GM19328 (cell line): ENCODE measurements at regions not wholly inside any gene's neighbourhood (a gene's known extent, or its start where the extent isn't known, plus 50 kb on each side); places are given as distances from the start of the nearest gene placed in this dataset.

Experiments
- ATAC-seq: cut with Tn5 transposase; IDR thresholded peaks from one replicate; pipeline ENCODE4 v1.9.1; 2021; ENCODE audit warnings: mild to moderate bottlenecking, moderate library complexity; ENCODE audit not compliant: unreplicated experiment

DNA sequence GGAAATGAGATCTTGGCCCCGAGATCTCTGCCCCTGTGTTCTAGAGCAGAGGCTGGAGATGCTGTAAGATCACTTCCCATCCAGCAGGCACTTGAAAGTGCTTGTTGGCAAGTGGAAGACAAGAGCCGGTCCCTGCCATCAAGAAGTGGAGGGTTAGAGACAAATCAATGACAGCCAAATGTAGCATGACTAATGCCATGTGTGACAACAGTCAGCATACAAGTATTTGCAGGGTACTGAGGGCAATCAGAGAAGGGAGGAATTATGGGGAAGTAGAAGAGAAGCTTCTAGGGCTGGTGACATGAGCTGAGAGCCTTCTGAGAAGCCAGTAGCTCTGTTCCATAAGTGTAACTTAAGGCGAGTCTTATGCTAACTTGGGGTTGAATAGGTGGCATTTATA lies 58.6 kb downstream of the TMEM17 start:
- ATAC-seq: no peak

- no peak for ATAC-seq
Observed at GRCh38 chr2:62446491-62446890, 59.5 kb downstream of the TMEM17 start.

DNA sequence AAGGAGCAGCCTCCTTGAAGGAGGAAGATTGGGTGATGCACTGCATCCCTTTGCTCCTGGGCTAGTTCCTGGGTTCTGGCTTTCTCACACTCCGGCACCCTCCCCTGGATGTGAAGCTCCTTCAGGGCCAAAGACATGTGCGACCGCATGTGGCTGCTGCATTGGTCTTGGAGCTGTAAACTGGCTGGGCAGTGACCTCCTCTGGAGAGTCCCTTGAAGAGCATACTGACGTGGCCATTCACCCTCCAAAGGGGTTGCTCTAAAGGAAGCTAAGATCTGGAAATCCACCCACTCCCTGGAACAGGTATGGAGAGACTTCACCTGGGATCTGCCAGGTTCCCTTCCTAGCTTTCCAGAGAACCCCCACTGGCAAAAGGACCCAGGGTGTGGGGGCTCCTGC lies 62.1 kb downstream of the TMEM17 start:
- ATAC-seq: no peak

DNA sequence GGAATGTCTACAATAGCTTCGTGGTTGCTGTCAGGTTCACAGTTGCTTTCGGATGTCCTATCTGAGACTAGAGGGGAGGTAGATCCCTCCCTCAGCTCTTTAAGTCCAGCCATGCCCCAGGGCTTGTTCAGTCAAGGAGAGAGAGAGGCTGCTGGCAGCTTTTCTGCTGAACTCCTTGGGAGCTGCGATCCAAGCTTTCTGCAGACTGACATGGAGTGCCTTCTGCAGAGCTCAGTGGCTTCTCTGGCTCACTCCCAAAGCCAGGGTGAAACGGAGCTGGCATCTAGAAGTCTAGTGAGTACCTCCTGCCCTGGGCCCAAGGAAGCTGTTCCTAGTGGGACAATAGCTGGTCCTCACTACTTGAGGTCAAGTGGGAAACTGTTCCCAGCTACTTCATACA lies 62.5 kb downstream of the TMEM17 start:
- no peak for ATAC-seq

- ATAC-seq: no peak
Observed at GRCh38 chr2:62441824-62442223, 64.2 kb downstream of the TMEM17 start.

DNA sequence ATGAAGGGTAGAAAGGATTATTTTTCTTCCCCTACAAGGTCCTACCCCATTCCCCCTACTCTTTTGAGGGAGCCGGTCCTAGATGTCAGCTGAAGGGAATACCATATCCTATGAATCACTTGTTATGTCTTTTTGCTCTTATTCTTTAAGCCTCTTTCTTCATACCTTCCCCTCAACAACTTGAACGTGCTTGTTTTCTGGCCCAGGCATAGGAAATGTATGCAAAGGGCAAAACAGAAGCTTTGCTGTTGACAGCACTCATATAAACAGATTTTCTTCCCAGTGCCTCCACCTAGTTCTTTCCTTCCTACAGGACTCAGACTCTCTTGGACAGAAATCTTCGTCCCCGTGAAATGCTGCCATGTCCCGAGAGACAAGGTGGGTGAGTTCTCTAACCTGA lies 64.6 kb downstream of the TMEM17 start:
- no peak for ATAC-seq

DNA sequence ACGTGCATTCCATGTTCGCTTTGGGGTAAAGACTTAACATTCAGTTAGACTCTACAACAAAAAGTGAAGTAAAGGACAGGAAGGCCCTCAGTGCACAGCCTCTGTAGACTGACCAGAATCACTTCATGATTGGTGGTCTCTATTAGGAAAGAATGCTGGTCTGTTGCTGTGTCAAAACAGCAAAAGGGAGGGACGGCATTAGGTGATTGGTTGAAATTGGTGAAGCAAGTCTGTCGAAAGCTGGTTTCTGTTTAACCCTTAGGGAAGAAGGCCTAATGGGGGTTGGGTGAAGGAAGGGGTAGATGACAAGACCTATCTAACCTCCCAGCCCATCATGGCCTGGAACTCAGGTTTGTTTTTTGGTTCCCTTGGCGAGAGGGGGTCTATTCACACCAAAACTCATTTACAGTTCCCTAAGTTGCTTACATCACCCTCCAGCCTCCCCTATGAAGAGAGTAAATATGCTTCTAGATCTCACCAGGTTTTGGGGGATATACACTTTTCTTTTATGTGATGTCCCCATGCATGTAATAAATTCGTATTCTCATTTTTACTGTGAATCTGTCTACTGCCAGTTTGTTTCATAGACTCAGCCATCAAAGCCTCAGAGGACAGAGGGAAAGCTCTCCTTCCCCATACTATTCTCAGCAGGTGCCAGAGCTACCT lies 65.6 kb downstream of the TMEM17 start:
- no peak for ATAC-seq

DNA sequence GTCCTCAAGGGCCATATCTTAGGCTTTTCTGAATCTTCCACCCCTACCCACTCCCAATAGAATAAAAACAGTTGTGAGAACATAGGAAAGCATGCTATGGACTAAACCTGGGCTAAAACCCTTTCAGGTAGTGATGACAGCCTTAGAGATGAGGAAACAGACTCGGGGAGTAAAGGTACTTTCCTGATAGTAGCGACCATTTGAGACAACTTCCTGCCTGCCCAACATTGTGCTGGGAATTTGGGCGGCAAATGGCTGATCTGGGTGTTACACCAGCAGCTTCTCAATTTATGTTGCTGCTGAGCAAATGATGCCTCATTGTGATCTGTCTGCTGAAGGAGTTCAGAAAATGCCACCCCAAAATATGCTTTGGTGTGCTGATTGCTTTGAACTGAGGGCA lies 66.6 kb downstream of the TMEM17 start:
- no peak for ATAC-seq

DNA sequence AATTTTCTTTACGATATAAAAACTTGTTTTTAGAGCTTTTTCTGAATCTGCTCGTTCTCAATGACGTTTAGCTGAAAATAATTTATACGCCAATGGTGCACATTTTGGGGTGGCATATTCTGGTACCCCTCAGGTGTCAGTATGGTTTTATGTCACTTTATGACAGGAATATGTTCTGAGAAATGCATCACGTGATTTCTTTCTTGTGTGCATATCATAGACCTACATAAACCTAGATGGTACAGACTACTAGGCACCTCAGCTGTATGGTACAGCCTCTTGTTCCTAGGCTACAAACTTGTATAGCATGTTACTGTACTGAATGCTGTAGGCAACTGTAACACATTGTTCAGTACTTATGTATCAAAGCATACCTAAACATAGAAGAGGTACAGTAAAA lies 68.2 kb downstream of the TMEM17 start:
- no peak for ATAC-seq

- ATAC-seq: peak; percentile 71
Observed at GRCh38 chr2:62435720-62436119, 70.3 kb downstream of the TMEM17 start.

DNA sequence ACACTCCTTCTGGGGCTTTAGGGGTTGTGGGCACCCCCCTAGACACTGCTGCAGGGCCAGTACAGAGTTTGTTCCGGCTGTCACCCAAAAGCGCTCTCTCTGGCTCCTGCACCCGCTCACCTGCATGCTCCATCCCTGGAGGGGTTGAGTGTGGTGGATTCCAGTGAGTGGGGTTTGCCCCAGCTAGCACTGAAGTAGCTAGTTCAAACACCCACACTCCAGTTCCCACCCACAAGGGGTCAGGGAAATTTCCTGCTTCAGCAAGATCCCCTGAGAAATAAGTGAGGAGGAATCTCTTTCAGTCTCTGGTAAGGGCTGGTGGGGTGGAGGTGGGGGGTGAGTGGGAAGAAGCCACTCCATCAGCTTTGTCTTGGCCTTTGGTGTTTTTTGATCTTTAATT lies 73.6 kb downstream of the TMEM17 start:
- no peak for ATAC-seq

GRCh38 chr2:62431512-62431911 lies 74.5 kb downstream of the TMEM17 start:
- no peak for ATAC-seq

DNA sequence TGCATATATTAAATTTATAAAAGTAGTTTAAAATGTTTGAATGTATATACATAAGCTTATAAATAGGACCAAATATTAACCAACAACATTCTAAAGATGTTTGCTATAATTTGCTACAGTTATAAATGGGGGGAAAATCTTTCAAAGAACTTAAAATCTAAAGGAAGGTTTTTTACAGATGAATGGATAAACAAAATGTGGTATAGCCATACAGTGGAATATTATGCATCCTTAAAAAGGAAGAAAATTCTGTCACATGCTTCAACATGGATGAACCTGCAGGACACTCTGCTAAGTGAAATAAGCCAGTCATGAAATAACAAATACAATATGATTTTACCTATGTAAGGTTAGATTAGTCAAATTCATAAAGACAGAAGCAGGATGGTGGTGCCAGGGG lies 75.8 kb downstream of the TMEM17 start:
- no peak for ATAC-seq

DNA sequence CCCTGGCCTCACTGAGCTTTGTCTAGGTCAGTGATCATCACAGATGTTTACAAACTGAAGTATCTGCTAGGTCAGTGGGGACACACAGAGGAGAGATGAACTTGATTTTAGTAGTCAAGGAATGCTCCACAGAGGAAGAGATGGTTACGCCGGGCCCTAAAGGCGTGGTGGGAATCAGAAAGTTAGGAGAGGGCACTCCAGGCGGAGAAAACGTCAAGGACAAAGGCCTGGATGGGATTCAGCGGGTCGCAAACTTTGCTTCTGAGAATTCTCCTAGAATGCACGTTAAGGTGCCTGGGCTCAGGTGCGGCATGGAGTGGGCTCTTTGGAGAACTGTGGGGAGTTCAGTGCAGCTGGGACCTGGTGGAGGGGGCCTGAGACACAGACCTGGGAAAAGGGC lies 78.8 kb downstream of the TMEM17 start:
- ATAC-seq: no peak

GRCh38 chr2:62426154-62426912 lies 79.7 kb downstream of the TMEM17 start:
- ATAC-seq: no peak

- no peak for ATAC-seq
Observed at GRCh38 chr2:62425684-62426083, 80.3 kb downstream of the TMEM17 start.

DNA sequence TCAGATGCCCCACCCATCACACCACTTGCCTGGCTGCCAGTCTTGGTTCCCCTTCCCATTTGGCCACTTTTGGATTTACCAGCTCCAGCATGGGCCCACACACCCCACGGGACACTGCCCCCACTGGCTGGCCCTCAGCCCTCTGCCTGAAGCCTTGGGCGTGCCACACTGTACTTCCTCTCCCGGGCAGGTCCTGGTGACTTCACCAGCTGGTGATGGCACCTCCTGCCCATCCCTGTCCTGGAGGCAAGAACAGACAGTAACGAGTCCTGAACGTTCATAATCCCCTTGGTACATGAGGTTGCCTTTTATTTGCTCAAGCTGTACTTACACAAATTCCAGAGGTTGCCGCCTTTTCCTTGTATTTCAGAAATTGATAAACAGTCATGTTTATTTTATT lies 81.1 kb downstream of the TMEM17 start:
- no peak for ATAC-seq

DNA sequence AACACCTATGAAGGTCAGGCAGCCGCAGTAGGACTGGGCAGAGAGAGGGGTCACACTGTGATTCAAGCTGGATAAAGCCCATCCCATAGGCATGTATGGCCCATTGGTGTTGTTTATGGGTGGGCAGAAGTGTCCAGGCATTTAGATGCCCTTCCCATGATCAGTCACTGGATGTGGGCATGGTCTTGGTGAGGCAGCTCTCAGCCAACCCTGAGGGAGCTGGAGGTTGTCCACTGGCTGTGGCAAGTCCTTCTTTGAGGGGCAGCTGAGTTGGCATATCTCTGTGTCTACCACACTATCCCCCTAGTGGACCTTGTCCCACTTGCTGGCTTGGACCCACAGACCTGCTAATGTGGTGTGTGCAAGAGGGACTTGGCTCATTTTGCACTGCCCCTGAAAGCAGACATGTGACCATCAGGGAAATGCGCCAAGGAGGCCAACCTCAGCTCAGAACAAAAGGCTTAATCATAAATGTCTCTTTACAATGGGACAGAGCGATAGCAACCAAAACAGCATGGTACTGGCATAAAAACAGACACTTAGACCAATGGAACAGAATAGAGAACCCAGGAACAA lies 82.0 kb downstream of the TMEM17 start:
- ATAC-seq: no peak

DNA sequence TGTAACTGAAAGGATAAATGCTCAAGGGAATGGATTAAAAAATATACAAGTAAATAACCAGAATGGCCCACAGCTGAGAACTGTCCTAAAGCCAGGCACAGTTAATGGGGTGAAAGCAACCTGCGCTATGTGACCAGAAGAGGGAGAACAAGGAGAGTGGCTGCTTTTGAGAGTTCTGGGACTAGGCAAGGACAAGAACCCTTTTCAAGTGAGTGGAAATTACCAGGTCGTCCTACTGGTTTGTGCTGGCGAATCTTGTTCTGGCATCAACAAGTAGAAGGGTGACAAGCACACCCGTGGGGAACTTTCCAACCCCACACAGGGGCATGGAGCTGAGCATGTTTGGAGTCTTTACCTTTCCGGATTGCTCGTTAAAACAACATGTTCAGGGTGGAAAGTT lies 82.8 kb downstream of the TMEM17 start:
- ATAC-seq: no peak

GRCh38 chr2:62415518-62415917 lies 90.5 kb downstream of the TMEM17 start:
- ATAC-seq: no peak

DNA sequence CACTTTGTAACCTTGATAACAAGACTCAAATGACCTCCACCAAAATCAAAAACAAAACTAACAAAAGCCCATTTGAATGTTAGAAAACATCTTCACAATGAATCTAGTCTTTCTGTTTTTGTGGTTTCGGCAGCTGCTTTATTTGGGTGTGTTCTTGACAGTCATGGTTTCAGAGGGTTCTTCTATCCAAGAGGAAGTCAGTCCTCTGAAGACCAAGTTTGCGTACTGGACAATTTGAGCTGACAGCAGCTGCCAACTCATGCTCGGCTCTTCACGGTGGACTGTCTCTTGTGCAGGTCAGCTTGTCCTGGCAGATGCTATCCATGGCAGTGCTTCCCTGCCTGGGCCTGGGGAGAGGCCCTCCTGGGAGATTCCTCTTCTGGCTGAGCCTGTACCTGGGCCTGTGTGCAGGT lies 91.0 kb downstream of the TMEM17 start:
- ATAC-seq: peak; percentile 85

- ATAC-seq: no peak
Observed at GRCh38 chr2:62413116-62413663, 92.8 kb downstream of the TMEM17 start.
